Tongue (tissue), 1 donor: ENCODE measurements at regions not wholly inside any gene's neighbourhood (a gene's known extent, or its start where the extent isn't known, plus 50 kb on each side); places are given as distances from the start of the nearest gene placed in this dataset.

Experiments
- DNase-seq: peaks from one replicate; pipeline ENCODE4 v3.0.0-alpha.2; 2015

- DNase-seq, result no peak
Measured at GRCh38 chr4:184310171-184310567, 92.5 kb upstream of the ENPP6 start.

- no peak for DNase-seq
Measured at GRCh38 chr4:184309241-184310170, 91.8 kb upstream of the ENPP6 start.

- no peak for DNase-seq
Measured at GRCh38 chr4:184306949-184307348, 89.3 kb upstream of the ENPP6 start.

GRCh38 chr4:184306470-184306869 lies 88.8 kb upstream of the ENPP6 start:
- no peak for DNase-seq

GRCh38 chr4:184300816-184301215 lies 83.1 kb upstream of the ENPP6 start:
- no peak for DNase-seq

GRCh38 chr4:184298254-184298653 lies 80.6 kb upstream of the ENPP6 start:
- no peak for DNase-seq

- DNase-seq, result no peak
Measured at GRCh38 chr4:184295206-184295605, 77.5 kb upstream of the ENPP6 start.

GRCh38 chr4:184294606-184295133 lies 77.0 kb upstream of the ENPP6 start:
- no peak for DNase-seq

GRCh38 chr4:184293552-184293951 lies 75.9 kb upstream of the ENPP6 start:
- DNase-seq, result no peak

GRCh38 chr4:184292877-184293276 lies 75.2 kb upstream of the ENPP6 start:
- no peak for DNase-seq

GRCh38 chr4:184292465-184292867 lies 74.8 kb upstream of the ENPP6 start:
- DNase-seq, result no peak

GRCh38 chr4:184289179-184289535 lies 71.5 kb upstream of the ENPP6 start:
- DNase-seq, result no peak

- no peak for DNase-seq
Measured at GRCh38 chr4:184288451-184289178, 70.9 kb upstream of the ENPP6 start.

GRCh38 chr4:184287697-184288255 lies 70.1 kb upstream of the ENPP6 start:
- DNase-seq, result peak; percentile 80

- no peak for DNase-seq
Measured at GRCh38 chr4:184286358-184286757, 68.7 kb upstream of the ENPP6 start.

- no peak for DNase-seq
Measured at GRCh38 chr4:184284742-184285141, 67.1 kb upstream of the ENPP6 start.

- no peak for DNase-seq
Measured at GRCh38 chr4:184284336-184284690, 66.6 kb upstream of the ENPP6 start.

GRCh38 chr4:184283659-184284335 lies 66.1 kb upstream of the ENPP6 start:
- no peak for DNase-seq

GRCh38 chr4:184282895-184283654 lies 65.4 kb upstream of the ENPP6 start:
- no peak for DNase-seq

- DNase-seq, result no peak
Measured at GRCh38 chr4:184282251-184282713, 64.6 kb upstream of the ENPP6 start.
